HG03520 (cell line): ENCODE measurements at regions not wholly inside any gene's neighbourhood (a gene's known extent, or its start where the extent isn't known, plus 50 kb on each side); places are given as distances from the start of the nearest gene placed in this dataset.

Experiments used
- ATAC-seq: cut with Tn5 transposase; IDR thresholded peaks from one replicate; pipeline ENCODE4 v1.9.1; 2021; ENCODE audit warnings: mild to moderate bottlenecking, moderate library complexity; ENCODE audit not compliant: unreplicated experiment

- ATAC-seq, result no peak
Measured at GRCh38 chr3:76502076-76502475, 537.8 kb upstream of the ROBO2 start.

DNA sequence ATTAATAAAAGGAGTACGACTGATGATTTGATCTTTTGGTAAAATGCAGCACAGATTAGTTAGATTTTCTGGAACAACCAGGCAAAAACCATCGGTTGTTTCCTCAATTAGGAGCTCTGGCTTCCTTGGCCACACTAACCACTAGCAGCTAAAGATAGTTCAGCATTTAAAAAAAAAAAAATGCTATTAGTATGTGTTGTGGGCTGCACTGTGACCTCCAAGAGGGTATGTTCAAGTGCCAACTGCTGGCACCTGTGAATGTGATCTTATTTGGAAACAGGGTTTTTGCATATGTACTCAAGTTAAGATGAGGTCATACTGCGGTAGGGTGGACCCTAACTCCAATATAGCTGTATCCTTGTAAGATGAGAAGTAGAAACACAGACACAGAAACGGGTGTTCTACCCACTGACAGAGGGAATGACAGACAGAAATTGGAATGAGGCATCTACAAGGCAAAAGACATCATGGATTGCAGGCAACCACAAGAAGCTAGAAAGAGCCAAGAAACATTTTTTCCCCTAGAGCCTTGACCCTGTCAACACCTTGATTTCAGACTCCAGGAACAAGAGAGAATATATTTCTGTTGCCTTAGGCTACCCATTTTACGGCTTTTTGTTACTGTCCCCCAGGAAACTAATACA lies 534.6 kb upstream of the ROBO2 start:
- no peak for ATAC-seq

DNA sequence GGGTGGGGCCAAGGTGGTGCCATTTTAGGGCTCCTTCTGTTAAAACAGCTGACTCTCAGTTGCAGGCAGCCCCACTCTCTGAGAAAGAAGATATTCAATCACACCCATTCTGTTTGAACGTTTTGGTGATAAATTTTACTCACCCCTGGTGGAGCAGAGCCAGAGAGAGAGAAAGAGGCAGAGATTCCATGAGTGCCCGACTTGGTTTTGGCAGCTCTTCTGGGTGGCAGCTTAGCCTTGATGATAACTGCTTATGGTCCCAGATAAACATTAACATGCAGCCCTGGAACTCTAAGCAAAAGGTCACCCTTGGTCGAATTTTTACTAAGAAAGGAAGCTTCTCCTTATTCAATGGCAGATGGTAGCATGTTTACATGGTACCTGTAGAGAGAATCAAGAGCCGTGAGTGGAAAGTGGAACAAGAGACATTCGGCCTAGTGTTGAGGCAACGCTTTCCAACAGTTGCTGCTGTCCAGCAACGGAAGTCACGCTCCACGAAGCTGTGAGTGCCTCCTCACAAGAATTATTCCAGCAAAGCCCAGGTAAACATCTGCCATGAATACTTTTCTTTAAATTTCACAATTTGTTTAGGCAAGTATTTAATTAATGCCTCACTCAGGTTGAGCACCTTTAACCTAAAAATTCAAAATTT lies 530.6 kb upstream of the ROBO2 start:
- ATAC-seq, result no peak

- ATAC-seq, result no peak
Measured at GRCh38 chr3:76514836-76515235, 525.1 kb upstream of the ROBO2 start.

DNA sequence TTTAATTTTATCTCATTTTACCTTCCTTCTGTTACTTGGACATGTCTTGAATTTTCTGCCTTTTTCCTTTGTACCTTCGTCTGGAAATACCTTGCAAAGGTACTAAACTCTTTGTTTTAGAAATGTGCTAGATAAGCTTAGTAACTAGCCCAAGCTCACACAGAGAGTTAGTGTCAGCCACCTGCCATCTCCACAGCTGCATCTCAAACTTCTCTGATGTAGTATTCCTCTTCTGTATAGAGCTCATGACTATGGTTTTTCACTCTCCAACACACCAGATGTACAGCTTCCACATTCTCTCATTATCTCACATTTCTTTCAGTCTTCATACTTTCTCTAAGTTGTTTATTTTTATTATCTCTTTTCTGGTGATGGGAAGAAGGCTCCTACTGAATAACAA lies 516.6 kb upstream of the ROBO2 start:
- ATAC-seq, result no peak

DNA sequence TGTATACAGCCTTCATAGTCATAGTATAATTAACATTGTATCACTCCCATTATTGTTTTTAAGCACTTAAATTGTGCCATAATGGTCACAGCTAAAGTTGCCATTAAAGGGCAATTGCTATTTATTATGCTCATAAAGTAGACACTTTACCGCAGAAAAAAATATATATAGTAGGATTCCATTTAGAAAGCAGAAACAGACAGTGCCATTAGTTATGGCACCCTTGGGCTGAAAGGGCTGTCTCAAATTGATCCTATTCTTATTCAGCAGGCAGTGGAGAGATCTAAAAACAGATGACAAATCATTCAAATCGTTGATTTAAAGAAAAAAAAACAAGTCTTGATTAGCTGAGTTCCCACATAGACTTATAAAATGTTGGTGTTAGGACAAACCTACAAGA lies 514.2 kb upstream of the ROBO2 start:
- ATAC-seq, result no peak

- no peak for ATAC-seq
Measured at GRCh38 chr3:76527773-76528172, 512.1 kb upstream of the ROBO2 start.

DNA sequence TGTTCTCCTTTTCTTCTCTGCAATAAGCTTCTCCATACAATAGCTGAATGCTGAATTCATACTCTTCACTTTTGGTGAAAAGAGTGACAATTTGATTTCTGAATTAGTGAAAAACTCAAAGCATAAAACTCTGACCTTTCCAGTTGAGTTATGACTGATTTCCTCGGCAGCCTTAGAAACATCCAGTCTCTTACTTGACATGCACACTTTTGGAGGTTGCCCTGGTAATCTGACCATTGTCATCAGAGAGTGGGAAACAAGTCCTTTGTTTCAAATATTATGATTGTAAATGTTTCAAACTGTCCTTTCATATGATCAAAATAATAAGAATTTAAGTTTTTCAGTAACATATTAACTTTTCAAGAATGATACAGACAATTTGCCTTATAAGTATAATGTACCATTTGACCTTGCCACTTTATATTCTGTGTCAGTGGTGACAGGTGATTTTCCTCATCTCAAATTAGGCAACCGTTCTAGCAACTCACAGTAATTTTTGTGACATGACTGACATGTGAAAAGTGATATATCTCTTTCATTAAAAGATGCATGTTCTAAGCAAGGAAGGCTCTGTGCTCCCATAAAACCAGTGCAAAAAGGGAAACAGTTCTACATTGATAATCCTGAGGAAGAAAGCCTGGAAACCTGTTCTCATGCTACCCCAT lies 507.6 kb upstream of the ROBO2 start:
- ATAC-seq, result no peak

DNA sequence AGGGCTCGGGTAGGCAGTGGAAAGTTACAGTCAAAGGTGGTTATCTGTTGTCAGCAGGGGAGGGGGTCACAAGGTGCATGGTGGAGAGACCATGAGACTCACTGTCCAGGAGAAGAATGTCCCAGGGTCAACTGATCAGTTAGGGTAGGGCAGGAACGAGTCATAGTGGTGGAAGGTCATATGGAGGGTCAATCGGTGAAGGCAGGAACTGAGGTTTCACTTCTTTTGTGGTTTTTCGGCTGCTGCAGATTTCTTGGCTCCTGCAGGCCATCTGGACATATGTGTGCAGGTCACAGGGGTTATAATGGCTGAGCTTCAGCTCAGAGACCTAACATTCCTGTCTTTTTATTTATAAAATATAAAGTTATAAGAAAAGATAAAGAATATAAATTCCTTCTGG lies 506.2 kb upstream of the ROBO2 start:
- ATAC-seq, result peak; percentile 58

- ATAC-seq, result peak; percentile 44
Measured at GRCh38 chr3:76537857-76538256, 502.0 kb upstream of the ROBO2 start.

DNA sequence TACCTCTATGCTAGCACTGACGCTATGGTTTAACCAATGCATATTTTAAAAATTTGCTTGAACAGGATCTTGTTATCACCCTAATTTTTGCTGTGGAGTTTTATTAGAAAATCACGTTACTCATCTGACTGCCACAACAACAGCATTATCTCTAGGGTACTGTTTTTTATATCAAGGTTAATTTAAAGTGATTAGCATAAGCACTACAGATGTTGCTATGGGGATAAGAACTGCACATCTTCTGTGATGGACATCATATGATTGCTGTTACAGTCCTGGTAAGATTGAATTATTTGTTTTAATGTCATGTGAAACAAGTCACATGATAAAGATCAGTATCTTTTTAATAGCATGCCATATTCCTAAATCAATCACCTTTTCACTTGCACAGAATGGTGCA lies 492.2 kb upstream of the ROBO2 start:
- no peak for ATAC-seq

DNA sequence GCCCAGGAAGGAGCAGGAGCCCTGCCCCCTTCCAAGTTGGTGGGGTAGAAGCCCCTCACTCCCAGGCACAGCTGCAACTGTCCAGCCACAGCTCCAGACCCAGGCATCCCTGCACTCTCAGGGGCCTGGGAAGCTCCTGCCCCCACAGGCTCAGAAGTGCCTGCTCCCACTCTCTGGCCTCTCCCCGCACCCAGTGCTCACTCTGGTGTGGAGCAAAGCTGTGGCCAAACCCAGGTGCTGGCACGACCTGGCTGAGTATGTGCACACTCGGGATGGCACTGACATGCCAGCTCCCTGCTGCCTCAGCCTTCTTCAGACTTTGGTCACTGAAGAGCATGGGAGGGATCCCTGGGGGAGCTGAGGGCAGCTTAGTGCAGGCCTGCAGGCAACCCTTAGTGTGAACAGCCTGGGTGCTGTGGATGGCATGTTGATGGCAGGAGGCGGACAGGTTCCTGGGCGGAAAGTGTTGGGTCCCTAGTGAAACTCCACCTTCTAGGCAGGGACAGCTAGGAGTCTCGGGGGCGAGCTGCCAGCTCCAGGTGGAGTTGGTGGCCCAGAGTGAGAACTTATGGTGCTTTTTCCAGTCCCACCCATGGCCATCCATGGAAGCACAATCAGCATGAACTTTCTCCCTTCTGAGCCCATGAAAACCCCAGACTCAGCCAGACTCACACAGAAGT lies 489.2 kb upstream of the ROBO2 start:
- no peak for ATAC-seq

GRCh38 chr3:76551739-76552138 lies 488.2 kb upstream of the ROBO2 start:
- no peak for ATAC-seq

- ATAC-seq, result no peak
Measured at GRCh38 chr3:76552653-76553052, 487.2 kb upstream of the ROBO2 start.

GRCh38 chr3:76554707-76555106 lies 485.2 kb upstream of the ROBO2 start:
- no peak for ATAC-seq

- ATAC-seq, result no peak
Measured at GRCh38 chr3:76561494-76562236, 478.2 kb upstream of the ROBO2 start.

DNA sequence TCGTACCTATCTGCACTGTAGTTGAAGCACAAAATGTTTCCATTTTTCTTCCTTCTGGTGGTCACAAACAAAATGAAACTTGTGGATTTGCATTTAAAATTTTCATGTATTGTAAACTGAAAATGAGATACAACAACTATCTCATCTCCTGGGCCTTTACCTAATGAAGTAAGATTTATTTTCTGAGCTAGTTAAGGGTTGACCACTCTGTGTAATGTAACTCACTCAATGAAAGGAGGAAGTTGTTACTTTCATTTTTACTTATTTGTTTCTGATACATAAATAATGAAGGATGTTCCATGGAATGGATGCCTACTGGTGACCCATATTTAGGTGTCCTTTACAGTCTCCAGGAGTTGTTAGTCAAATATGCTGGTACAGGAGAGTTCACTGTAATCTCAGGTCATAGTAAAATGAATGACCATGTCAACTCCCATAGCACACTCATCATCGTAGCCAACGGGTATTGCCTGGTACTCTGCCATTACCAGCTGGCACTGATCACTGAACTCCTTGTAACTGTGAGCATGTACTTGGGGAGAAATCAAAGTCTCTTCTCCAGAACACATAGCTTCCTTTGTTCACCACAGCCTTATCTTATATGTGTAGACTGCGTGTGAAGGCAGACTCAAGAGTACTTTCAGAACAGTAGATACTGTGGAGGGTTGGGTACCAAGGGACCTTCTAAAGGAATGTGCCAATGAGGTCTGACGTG lies 474.2 kb upstream of the ROBO2 start:
- no peak for ATAC-seq

- ATAC-seq, result no peak
Measured at GRCh38 chr3:76566211-76566534, 473.7 kb upstream of the ROBO2 start.

GRCh38 chr3:76566904-76567303 lies 473.0 kb upstream of the ROBO2 start:
- ATAC-seq, result no peak

GRCh38 chr3:76570436-76571057 lies 469.4 kb upstream of the ROBO2 start:
- no peak for ATAC-seq
